ENCODE measurements at regions not wholly inside any gene's neighbourhood (a gene's known extent, or its start where the extent isn't known, plus 50 kb on each side); places are given as distances from the start of the nearest gene placed in this dataset.
"Not testable (repeated sequence)": the region's sequence is repeated elsewhere in the genome, so short reads cannot be mapped to it uniquely, and the experiment has no call there.

DNA sequence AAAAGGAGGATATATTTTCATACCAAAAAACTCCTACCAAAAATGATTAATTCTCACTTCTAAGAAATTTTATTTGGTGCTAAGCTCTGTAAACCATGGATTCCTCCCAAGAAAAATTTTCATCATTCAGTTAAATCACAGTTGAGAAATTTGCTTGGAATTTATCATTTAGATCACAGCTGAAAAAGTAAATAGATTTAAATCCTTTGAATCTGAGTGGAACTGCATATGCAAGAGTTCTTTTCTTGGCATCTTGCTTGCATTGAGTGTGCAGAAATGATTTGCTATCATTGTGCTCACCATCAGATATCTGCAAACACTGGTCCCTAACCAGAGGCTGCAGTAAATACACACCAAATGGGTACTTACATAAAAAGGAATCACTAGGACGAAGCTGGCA lies 836.1 kb upstream of the CDH6 start:
- TF ChIP-seq, protein P1, sequence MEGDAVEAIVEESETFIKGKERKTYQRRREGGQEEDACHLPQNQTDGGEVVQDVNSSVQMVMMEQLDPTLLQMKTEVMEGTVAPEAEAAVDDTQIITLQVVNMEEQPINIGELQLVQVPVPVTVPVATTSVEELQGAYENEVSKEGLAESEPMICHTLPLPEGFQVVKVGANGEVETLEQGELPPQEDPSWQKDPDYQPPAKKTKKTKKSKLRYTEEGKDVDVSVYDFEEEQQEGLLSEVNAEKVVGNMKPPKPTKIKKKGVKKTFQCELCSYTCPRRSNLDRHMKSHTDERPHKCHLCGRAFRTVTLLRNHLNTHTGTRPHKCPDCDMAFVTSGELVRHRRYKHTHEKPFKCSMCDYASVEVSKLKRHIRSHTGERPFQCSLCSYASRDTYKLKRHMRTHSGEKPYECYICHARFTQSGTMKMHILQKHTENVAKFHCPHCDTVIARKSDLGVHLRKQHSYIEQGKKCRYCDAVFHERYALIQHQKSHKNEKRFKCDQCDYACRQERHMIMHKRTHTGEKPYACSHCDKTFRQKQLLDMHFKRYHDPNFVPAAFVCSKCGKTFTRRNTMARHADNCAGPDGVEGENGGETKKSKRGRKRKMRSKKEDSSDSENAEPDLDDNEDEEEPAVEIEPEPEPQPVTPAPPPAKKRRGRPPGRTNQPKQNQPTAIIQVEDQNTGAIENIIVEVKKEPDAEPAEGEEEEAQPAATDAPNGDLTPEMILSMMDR (IDR thresholded peaks at IDR 0.05; ENCODE audit: insufficient read depth, low read length, poor library complexity, severe bottlenecking), result no peak
- no peak for DNase-seq (ENCODE audit: extremely low read depth, insufficient read length)

DNA sequence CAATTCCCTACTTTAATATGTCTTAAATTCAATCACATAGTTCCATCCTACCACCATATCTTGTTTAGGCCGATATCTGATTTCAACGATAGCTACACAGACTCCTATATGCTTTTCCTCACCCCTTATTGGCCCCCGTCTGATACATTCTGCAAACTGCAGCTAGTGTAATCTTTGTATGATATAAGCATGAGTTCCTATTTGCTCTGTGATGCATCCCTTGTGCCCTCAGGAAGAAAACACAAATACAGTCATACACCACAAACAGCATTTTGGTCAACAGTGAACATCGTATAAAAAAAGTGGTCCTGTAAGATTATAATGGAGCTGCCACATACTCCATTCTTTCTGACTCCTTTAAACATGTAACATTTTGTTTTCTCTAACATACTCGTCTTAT lies 837.8 kb upstream of the CDH6 start:
- H3K27me3 ChIP-seq (replicated peaks; ENCODE audit: control insufficient read depth, insufficient read depth, low read length), result no peaks in the 10 kb centered on the region
- TF ChIP-seq, protein P1 (IDR thresholded peaks at IDR 0.05; ENCODE audit: insufficient read depth, low read length, poor library complexity, severe bottlenecking), result no peak
- H3K4me3 ChIP-seq (replicated peaks; ENCODE audit: low read depth, low read length), result no peak overlapping the region
- DNase-seq (ENCODE audit: extremely low read depth, insufficient read length), result no peak
- no peaks in the 10 kb centered on the region for H3K36me3 ChIP-seq (ENCODE audit: control insufficient read depth, insufficient read depth, low read length)

More for the DNA sequence above, 836.1 kb upstream of the CDH6 start:
- Histone ChIP-seq H3K27me3 (replicated peaks; ENCODE audit: control insufficient read depth, insufficient read depth, low read length) (no peaks in the 10 kb centered on the region), H3K4me3 (replicated peaks; ENCODE audit: low read depth, low read length) (no peak overlapping the region), H3K36me3 (ENCODE audit: control insufficient read depth, insufficient read depth, low read length) (no peaks in the 10 kb centered on the region)

DNA sequence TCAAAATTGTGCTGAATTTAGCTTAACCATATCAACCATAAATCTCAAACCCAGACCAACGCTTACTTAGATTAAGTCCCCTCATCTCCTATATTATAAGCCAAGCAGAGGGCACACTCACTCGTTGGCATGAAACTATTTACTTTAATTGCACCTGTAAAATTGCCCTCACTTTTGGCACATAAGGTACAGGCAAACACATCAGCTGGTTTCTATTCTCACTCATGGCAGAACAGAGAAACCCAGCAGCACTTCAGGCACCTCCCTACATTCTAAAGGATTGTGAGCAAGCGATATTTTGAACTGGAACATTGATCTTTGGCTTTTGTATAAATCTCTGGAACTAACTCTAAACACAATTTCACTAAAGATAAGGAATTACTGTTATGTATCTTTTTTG lies 845.6 kb upstream of the CDH6 start:
- TF ChIP-seq, protein P1 (IDR thresholded peaks at IDR 0.05; ENCODE audit: insufficient read depth, low read length, poor library complexity, severe bottlenecking), result no peak
- DNase-seq (ENCODE audit: extremely low read depth, insufficient read length), result no peak
- H3K36me3 ChIP-seq (ENCODE audit: control insufficient read depth, insufficient read depth, low read length), result no peaks in the 10 kb centered on the region
- H3K27me3 ChIP-seq (replicated peaks; ENCODE audit: control insufficient read depth, insufficient read depth, low read length), result no peaks in the 10 kb centered on the region
- H3K4me3 ChIP-seq (replicated peaks; ENCODE audit: low read depth, low read length), result no peak overlapping the region

DNA sequence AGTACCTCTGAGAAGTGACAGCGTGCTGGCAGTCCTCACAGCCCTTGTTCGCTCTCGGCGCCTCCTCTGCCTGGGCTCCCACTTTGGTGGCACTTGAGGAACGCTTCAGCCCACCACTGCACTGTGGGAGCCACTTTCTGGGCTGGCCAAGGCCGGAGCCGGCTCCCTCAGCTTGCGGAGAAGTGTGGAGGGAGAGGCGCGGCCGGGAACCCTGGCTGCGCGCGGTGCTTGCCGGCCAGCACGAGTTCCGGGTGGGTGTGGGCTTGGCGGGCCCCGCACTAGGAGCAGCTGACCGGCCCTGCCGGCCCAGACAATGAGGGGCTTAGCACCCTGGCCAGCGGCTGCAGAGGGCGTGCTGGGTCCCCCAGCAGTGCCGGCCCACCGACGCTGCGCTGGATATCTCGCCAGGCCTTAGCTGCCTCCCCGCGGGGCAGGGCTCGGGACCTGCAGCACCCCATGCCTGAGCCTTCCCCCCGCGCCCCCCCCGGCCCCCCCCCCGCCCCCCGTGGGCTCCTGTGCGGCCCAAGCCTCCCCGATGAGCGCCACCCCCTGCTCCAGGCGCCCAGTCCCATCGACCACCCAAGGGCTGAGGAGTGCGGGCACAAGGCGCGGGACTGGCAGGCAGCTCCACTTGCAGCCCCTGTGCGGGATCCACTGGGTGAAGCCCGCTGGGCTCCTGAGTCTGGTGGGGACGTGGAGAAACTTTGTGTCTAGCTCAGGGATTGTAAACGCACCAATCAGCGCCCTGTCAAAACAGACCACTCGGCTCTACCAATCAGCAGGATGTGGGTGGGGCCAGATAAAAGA lies 847.7 kb upstream of the CDH6 start:
- peak; percentile 18 for DNase-seq (ENCODE audit: extremely low read depth, insufficient read length)
- H3K4me3 ChIP-seq (replicated peaks; ENCODE audit: low read depth, low read length); H3K27me3 ChIP-seq (replicated peaks; ENCODE audit: control insufficient read depth, insufficient read depth, low read length); H3K36me3 ChIP-seq (ENCODE audit: control insufficient read depth, insufficient read depth, low read length): not testable (repeated sequence)

DNA sequence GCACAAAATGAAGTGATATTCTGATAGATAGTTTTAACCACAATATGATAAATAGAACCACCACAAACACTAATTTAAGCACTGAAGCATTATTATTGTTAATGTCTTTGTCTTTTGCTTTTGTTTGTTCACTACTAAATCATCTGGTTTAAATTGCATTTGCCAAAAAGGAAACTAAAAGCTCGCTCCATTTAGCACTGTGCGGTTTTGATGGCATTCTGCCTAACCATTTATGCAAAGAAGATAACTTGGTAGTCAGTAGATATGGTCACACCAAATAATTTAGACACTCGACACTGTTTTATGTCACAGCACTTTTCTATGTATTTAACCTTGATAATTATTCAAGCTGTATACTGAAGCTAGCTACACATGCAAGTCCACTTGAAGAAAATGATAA lies 849.8 kb upstream of the CDH6 start:
- no peak for DNase-seq (ENCODE audit: extremely low read depth, insufficient read length)
- TF ChIP-seq, protein P1 (IDR thresholded peaks at IDR 0.05; ENCODE audit: insufficient read depth, low read length, poor library complexity, severe bottlenecking), result no peak
- Histone ChIP-seq H3K36me3 (ENCODE audit: control insufficient read depth, insufficient read depth, low read length) (no peaks in the 10 kb centered on the region), H3K4me3 (replicated peaks; ENCODE audit: low read depth, low read length) (no peak overlapping the region), H3K27me3 (replicated peaks; ENCODE audit: control insufficient read depth, insufficient read depth, low read length) (no peaks in the 10 kb centered on the region)

DNA sequence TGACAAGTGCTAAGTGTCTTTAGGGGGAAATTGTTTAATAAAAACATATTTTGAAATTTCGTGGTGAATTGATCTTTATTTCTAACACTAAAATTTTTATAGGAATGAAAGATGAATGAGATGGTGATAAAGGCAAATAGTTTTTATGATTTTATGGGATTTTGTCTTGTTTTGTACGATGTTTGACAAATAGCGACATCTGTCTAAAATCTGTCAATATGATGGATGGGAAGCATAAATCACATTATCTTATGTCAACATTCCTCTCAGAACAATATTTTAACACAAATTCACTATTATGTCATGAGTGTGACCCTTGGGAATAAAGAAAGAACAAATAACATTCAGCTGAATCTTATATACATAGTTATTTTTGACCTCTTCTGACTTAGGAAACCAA lies 852.0 kb upstream of the CDH6 start:
- DNase-seq (ENCODE audit: extremely low read depth, insufficient read length), result no peak
- no peaks in the 10 kb centered on the region for H3K36me3 ChIP-seq (ENCODE audit: control insufficient read depth, insufficient read depth, low read length)
- H3K4me3 ChIP-seq (replicated peaks; ENCODE audit: low read depth, low read length), result no peak overlapping the region
- TF ChIP-seq, protein P1 (IDR thresholded peaks at IDR 0.05; ENCODE audit: insufficient read depth, low read length, poor library complexity, severe bottlenecking), result no peak
- H3K27me3 ChIP-seq (replicated peaks; ENCODE audit: control insufficient read depth, insufficient read depth, low read length), result no peaks in the 10 kb centered on the region

Measured in GM06990 (cell line).